HepG2 (cell line): ENCODE measurements at regions not wholly inside any gene's neighbourhood (a gene's known extent, or its start where the extent isn't known, plus 50 kb on each side); places are given as distances from the start of the nearest gene placed in this dataset.

Source experiments
- E2F1 ChIP-seq: sonication (generic); formaldehyde crosslinking; IDR thresholded peaks from 2 replicates; pipeline ENCODE4 v1.5.0; 2020; ENCODE audit warnings: missing genetic modification reagents
- FOSL1 ChIP-seq: sonication (generic); formaldehyde crosslinking; IDR thresholded peaks from 2 replicates; pipeline ENCODE4 v1.9.0; 2021; ENCODE audit warnings: missing genetic modification reagents, borderline replicate concordance
- HMGXB4 ChIP-seq, 2 experiments: sonication (generic) in 1 of 2; formaldehyde crosslinking in 1 of 2; IDR thresholded peaks; 2 replicates each; pipeline versions ENCODE4 v1.4.0 to v1.6.1; 2018 to 2020; ENCODE audit warnings: missing genetic modification reagents in 2 of 2, borderline replicate concordance in 1 of 2, low read depth in 1 of 2, mild to moderate bottlenecking in 1 of 2, missing biosample characterization in 1 of 2
- KDM1A ChIP-seq: IDR thresholded peaks from 2 replicates; pipeline ENCODE4 v1.6.1; 2016; ENCODE audit warnings: missing compliant biosample characterization
- MAFK ChIP-seq, 2 experiments: IDR thresholded peaks in 1 of 2; conservative IDR thresholded peaks in 1 of 2; 2 replicates each; pipeline ENCODE4 v1.6.1; 2011; ENCODE audit warnings: improper control_type of control experiment in 2 of 2, low read length in 2 of 2
- POLR2A ChIP-seq, 2 experiments: IDR thresholded peaks; 2 replicates each; pipeline ENCODE4 v1.6.1; 2011; ENCODE audit warnings: low read depth in 2 of 2, low read length in 2 of 2, mild to moderate bottlenecking in 1 of 2, moderate library complexity in 1 of 2; ENCODE audit not compliant: insufficient read depth in 1 of 2
- POLR2AphosphoS5 ChIP-seq: IDR thresholded peaks from 2 replicates; pipeline ENCODE4 v1.6.1; 2012; ENCODE audit warnings: low read depth, low read length
- RFX5 ChIP-seq: IDR thresholded peaks from 2 replicates; pipeline ENCODE4 v1.6.1; 2011; ENCODE audit warnings: low read depth, low read length, improper control_type of control experiment
- SMYD3 ChIP-seq: sonication (generic); formaldehyde crosslinking; IDR thresholded peaks from 2 replicates; pipeline ENCODE4 v1.8.1; 2023; ENCODE audit warnings: mild to moderate bottlenecking, missing genetic modification reagents
- ZFP82 ChIP-seq: sonication (generic); formaldehyde crosslinking; IDR thresholded peaks from 2 replicates; pipeline ENCODE4 v1.5.1; 2020; ENCODE audit warnings: mild to moderate bottlenecking, missing genetic modification reagents, borderline replicate concordance
- ZNF644 ChIP-seq: IDR thresholded peaks from 2 replicates; pipeline ENCODE4 v1.6.1; 2016; ENCODE audit warnings: low read depth
- ZNF768 ChIP-seq: sonication (generic); formaldehyde crosslinking; IDR thresholded peaks from 2 replicates; pipeline ENCODE4 v1.4.0; 2020; ENCODE audit warnings: missing genetic modification reagents

GRCh38 chr20:61118429-61119224 lies 133.4 kb upstream of the CDH4 start:
- TF ChIP-seq E2F1 = no peak
- no peak for TF ChIP-seq POLR2AphosphoS5
- TF ChIP-seq SMYD3 (CRISPR knock-in tag) = no peak
- TF ChIP-seq MAFK (conservative IDR thresholded peaks at IDR 0.05 in 1 of 2, IDR thresholded peaks at IDR 0.05 in 1 of 2; ENCODE audit: low read length in 2 of 2) = no peak
- TF ChIP-seq POLR2A (IDR thresholded peaks at IDR 0.05; ENCODE audit: insufficient read depth in 1 of 2, low read depth in 2 of 2, low read length in 2 of 2) = no peak
- TF ChIP-seq FOSL1 (CRISPR knock-in tag) = no peak
- no peak for TF ChIP-seq ZFP82 (CRISPR knock-in tag)
- TF ChIP-seq RFX5 = no peak
- no peak for TF ChIP-seq HMGXB4 (CRISPR knock-in tag; IDR thresholded peaks at IDR 0.05; ENCODE audit: borderline replicate concordance in 1 of 2, low read depth in 1 of 2)
- TF ChIP-seq ZNF768 (CRISPR knock-in tag) = no peak
- no peak for TF ChIP-seq ZNF644 (CRISPR knock-in tag)
- TF ChIP-seq KDM1A (CRISPR knock-in tag) = no peak
